ENCODE measurements at regions not wholly inside any gene's neighbourhood (a gene's known extent, or its start where the extent isn't known, plus 50 kb on each side); places are given as distances from the start of the nearest gene placed in this dataset.

- POLR2A ChIA-PET: no interaction called here
- TF ChIP-seq CTCF (IDR thresholded peaks at IDR 0.05; ENCODE audit: control extremely low read depth, extremely low read depth, low read depth, missing control alignments): no peak
- DNase-seq (ENCODE audit: extremely low spot score): no peak
- CTCF ChIA-PET: interaction anchor here (1.6 to 2.9 kb wide), 2 partner anchors 11 to 15 kb away, joined by 3 to 11 read pairs; no protein-coding TSS in a partner anchor
These were observed 112.4 kb upstream of the PTPRR start for GRCh38 chr12:71032933-71033332.

GRCh38 chr12:71029302-71029701 lies 108.8 kb upstream of the PTPRR start:
- no peak for DNase-seq (ENCODE audit: extremely low spot score)
- TF ChIP-seq CTCF (IDR thresholded peaks at IDR 0.05; ENCODE audit: control extremely low read depth, extremely low read depth, low read depth, missing control alignments): no peak
- POLR2A ChIA-PET: no interaction called here
- CTCF ChIA-PET: interaction anchor here (1.1 kb wide), 1 partner anchor 34 kb away, joined by 3 read pairs; no protein-coding TSS in a partner anchor

- ChIA-PET POLR2A (no interaction called here), CTCF (no interaction called here)
- no peak for TF ChIP-seq CTCF (IDR thresholded peaks at IDR 0.05; ENCODE audit: control extremely low read depth, extremely low read depth, low read depth, missing control alignments)
- no peak for DNase-seq (ENCODE audit: extremely low spot score)
These were observed 107.3 kb upstream of the PTPRR start for GRCh38 chr12:71027856-71028255.

GRCh38 chr12:71024827-71025226 lies 104.3 kb upstream of the PTPRR start:
- ChIA-PET CTCF (interaction anchor here (1.3 kb wide), 1 partner anchor 12 kb away, joined by 4 read pairs; no protein-coding TSS in a partner anchor), POLR2A (no interaction called here)
- no peak for TF ChIP-seq CTCF (IDR thresholded peaks at IDR 0.05; ENCODE audit: control extremely low read depth, extremely low read depth, low read depth, missing control alignments)
- DNase-seq (ENCODE audit: extremely low spot score): no peak

GRCh38 chr12:71024281-71024680 lies 103.7 kb upstream of the PTPRR start:
- ChIA-PET CTCF (no interaction called here), POLR2A (no interaction called here)
- TF ChIP-seq CTCF (IDR thresholded peaks at IDR 0.05; ENCODE audit: control extremely low read depth, extremely low read depth, low read depth, missing control alignments): no peak
- no peak for DNase-seq (ENCODE audit: extremely low spot score)

GRCh38 chr12:71021491-71021890 lies 101.0 kb upstream of the PTPRR start:
- DNase-seq (ENCODE audit: extremely low spot score): no peak
- CTCF ChIA-PET: interaction anchor here (3.8 kb wide), 1 partner anchor 11 kb away, joined by 11 read pairs; no protein-coding TSS in a partner anchor
- TF ChIP-seq CTCF (IDR thresholded peaks at IDR 0.05; ENCODE audit: control extremely low read depth, extremely low read depth, low read depth, missing control alignments): no peak
- POLR2A ChIA-PET: no interaction called here
